Kidney glomerular epithelial cell (primary cell): ENCODE measurements at regions not wholly inside any gene's neighbourhood (a gene's known extent, or its start where the extent isn't known, plus 50 kb on each side); places are given as distances from the start of the nearest gene placed in this dataset.
"Not testable (repeated sequence)": the region's sequence is repeated elsewhere in the genome, so short reads cannot be mapped to it uniquely, and the experiment has no call there.

ENCODE experiments used
- DNase-seq: peaks from one replicate; lab custom pipeline; 2025; lab: John Stamatoyannopoulos, UW

- DNase-seq: no peak
These were observed 437.8 kb upstream of the NPVF start for GRCh38 chr7:25665903-25666670.

- DNase-seq: no peak
These were observed 438.4 kb upstream of the NPVF start for GRCh38 chr7:25666671-25667060.

- DNase-seq: no peak
These were observed 441.0 kb upstream of the NPVF start for GRCh38 chr7:25669281-25669781.

GRCh38 chr7:25669961-25670841 is 441.9 kb upstream of the NPVF start:
- no peak for DNase-seq

GRCh38 chr7:25671111-25671510 is 442.8 kb upstream of the NPVF start:
- DNase-seq: no peak

GRCh38 chr7:25672496-25672895 is 444.2 kb upstream of the NPVF start:
- no peak for DNase-seq

- no peak for DNase-seq
These were observed 447.6 kb upstream of the NPVF start for GRCh38 chr7:25675789-25676474.

GRCh38 chr7:25677595-25677994 is 449.3 kb upstream of the NPVF start:
- DNase-seq: no peak

GRCh38 chr7:25678215-25678614 is 449.9 kb upstream of the NPVF start:
- no peak for DNase-seq

- no peak for DNase-seq
These were observed 452.4 kb upstream of the NPVF start for GRCh38 chr7:25680636-25681035.

GRCh38 chr7:25684360-25684759 is 456.1 kb upstream of the NPVF start:
- DNase-seq: no peak

GRCh38 chr7:25686493-25686892 is 458.2 kb upstream of the NPVF start:
- DNase-seq: no peak

- no peak for DNase-seq
These were observed 457.8 kb upstream of the NFE2L3 start for GRCh38 chr7:25694211-25694610.

- no peak for DNase-seq
These were observed 457.3 kb upstream of the NFE2L3 start for GRCh38 chr7:25694699-25695098.

GRCh38 chr7:25696571-25696970 is 455.4 kb upstream of the NFE2L3 start:
- no peak for DNase-seq

GRCh38 chr7:25698451-25699113 is 453.4 kb upstream of the NFE2L3 start:
- no peak for DNase-seq

GRCh38 chr7:25700141-25700540 is 451.9 kb upstream of the NFE2L3 start:
- DNase-seq: not testable (repeated sequence)

GRCh38 chr7:25704413-25704812 is 447.6 kb upstream of the NFE2L3 start:
- no peak for DNase-seq

- DNase-seq: no peak
These were observed 445.2 kb upstream of the NFE2L3 start for GRCh38 chr7:25706764-25707163.

GRCh38 chr7:25707768-25708620 is 444.0 kb upstream of the NFE2L3 start:
- peak; percentile 65 for DNase-seq

- DNase-seq: no peak
These were observed 441.0 kb upstream of the NFE2L3 start for GRCh38 chr7:25710959-25711358.
